GM12878 (cell line): ENCODE measurements at regions not wholly inside any gene's neighbourhood (a gene's known extent, or its start where the extent isn't known, plus 50 kb on each side); places are given as distances from the start of the nearest gene placed in this dataset.
"Not testable (repeated sequence)": the region's sequence is repeated elsewhere in the genome, so short reads cannot be mapped to it uniquely, and the experiment has no call there.

Source experiments
- ATAC-seq: fragments of 200-7000 bp; cut with Tn5 transposase; 3 replicates; pipeline ENCODE4 v1.9.1; 2020; ENCODE audit warnings: mild to moderate bottlenecking, moderate library complexity
- BruUV-seq: library from RNA; stranded (reverse); fragments of 400-500 nt; replicated peaks from 2 replicates; lab custom pipeline; 2021; lab: Mats Ljungman, UMichigan
- CTCF ChIA-PET: fragments of 300-600 bp; sonication (Branson Sonifier 250); formaldehyde crosslinking; extraction: SDS; loops from one replicate; lab custom pipeline; 2021; ENCODE audit warnings: inconsistent platforms; lab: Yijun Ruan, JAX
- POLR2A ChIA-PET: fragments of 350-600 bp; formaldehyde crosslinking; extraction: SDS; loops from one replicate; lab custom pipeline; 2021; ENCODE audit warnings: inconsistent platforms; lab: Charles Lee
- RAD21 ChIA-PET: fragments of 300-600 bp; sonication (Branson Sonifier 250); formaldehyde crosslinking; loops from one replicate; lab custom pipeline; 2023; ENCODE audit warnings: antibody characterized with exemption; ENCODE audit not compliant: unreplicated experiment; lab: Charles Lee
- SMC1A ChIA-PET: fragments of 300-600 bp; sonication (Branson Sonifier 250); formaldehyde crosslinking; loops from one replicate; lab custom pipeline; 2023; ENCODE audit not compliant: unreplicated experiment, uncharacterized antibody; lab: Charles Lee
- DNase-seq: peaks from one replicate; pipeline ENCODE4 v3.0.0-alpha.2; 2011; ENCODE audit warnings: low read depth, low spot score
- FAIRE-seq: peaks from 3 replicates; lab custom pipeline; 2011; peaks lifted over from hg19 to GRCh38; lab: Jason Lieb, UNC
- H2AFZ ChIP-seq: 2 replicates; pipeline ENCODE4 v1.6.0; 2011; ENCODE audit warnings: low read depth, low read length, control low read depth; ENCODE audit not compliant: control insufficient read depth
- H3K27ac ChIP-seq: 2 replicates; pipeline ENCODE4 v1.5.1; 2011; ENCODE audit warnings: control low read depth; ENCODE audit not compliant: control insufficient read depth, insufficient read depth
- H3K27me3 ChIP-seq, 2 experiments: replicated peaks in 1 of 2; 2 replicates each; pipeline versions ENCODE4 v1.6.0 to v1.6.1; 2011; ENCODE audit warnings: low read length in 1 of 2; ENCODE audit not compliant: control insufficient read depth in 2 of 2, insufficient read depth in 2 of 2
- H3K36me3 ChIP-seq, 2 experiments: 2 replicates each; pipeline ENCODE4 v1.5.1; 2011; ENCODE audit warnings: low read length in 1 of 2; ENCODE audit not compliant: control insufficient read depth in 2 of 2, insufficient read depth in 2 of 2
- H3K4me1 ChIP-seq: 2 replicates; pipeline ENCODE4 v1.6.1; 2011; ENCODE audit warnings: mild to moderate bottlenecking, low read length, moderate library complexity, mixed read lengths; ENCODE audit not compliant: control insufficient read depth, insufficient read depth
- H3K4me2 ChIP-seq: 2 replicates; pipeline ENCODE4 v1.6.0; 2011; ENCODE audit warnings: control low read depth; ENCODE audit not compliant: control insufficient read depth, insufficient read depth
- H3K4me3 ChIP-seq: fragments of 200-600 bp; sonication (generic); 2 replicates; pipeline ENCODE4 v1.5.1; 2016
- H3K79me2 ChIP-seq: 2 replicates; pipeline ENCODE4 v1.6.0; 2011; ENCODE audit warnings: low read length; ENCODE audit not compliant: control insufficient read depth, insufficient read depth
- H3K9ac ChIP-seq: 2 replicates; pipeline ENCODE4 v1.8.0; 2011; ENCODE audit warnings: low read length, control low read depth, mixed read lengths; ENCODE audit not compliant: control insufficient read depth, insufficient read depth
- H3K9me3 ChIP-seq: replicated peaks from 3 replicates; pipeline ENCODE4 v1.5.1; 2011; ENCODE audit warnings: mild to moderate bottlenecking, low read length; ENCODE audit not compliant: control insufficient read depth, insufficient read depth
- H4K20me1 ChIP-seq: 2 replicates; pipeline ENCODE4 v1.6.0; 2011; ENCODE audit not compliant: control insufficient read depth, insufficient read depth
- ATF7 ChIP-seq: fragments of 450-650 bp; IDR thresholded peaks from 2 replicates; pipeline ENCODE4 v1.6.1; 2016; ENCODE audit warnings: low read depth, mild to moderate bottlenecking
- CREB1 ChIP-seq: IDR thresholded peaks from 2 replicates; pipeline ENCODE4 v1.6.1; 2012; ENCODE audit warnings: low read depth, mild to moderate bottlenecking, inconsistent platforms
- DPF2 ChIP-seq: fragments of 450-650 bp; IDR thresholded peaks from 2 replicates; pipeline ENCODE4 v1.6.1; 2017; ENCODE audit warnings: mild to moderate bottlenecking
- GATAD2B ChIP-seq: fragments of 450-650 bp; conservative IDR thresholded peaks from 2 replicates; pipeline ENCODE4 v1.6.1; 2017; ENCODE audit warnings: low read depth, mild to moderate bottlenecking, moderate library complexity
- KDM1A ChIP-seq: fragments of 200-600 bp; sonication (generic); IDR thresholded peaks from 2 replicates; pipeline ENCODE4 v1.6.1; 2016; ENCODE audit warnings: borderline replicate concordance
- MLLT1 ChIP-seq: fragments of 450-650 bp; IDR thresholded peaks from 2 replicates; pipeline ENCODE4 v1.6.1; 2016; ENCODE audit warnings: mild to moderate bottlenecking
- NFYA ChIP-seq: IDR thresholded peaks from 2 replicates; pipeline ENCODE4 v1.6.1; 2011; ENCODE audit warnings: low read depth, mild to moderate bottlenecking, low read length, improper control_type of control experiment, borderline replicate concordance
- SMC3 ChIP-seq: IDR thresholded peaks from 2 replicates; pipeline ENCODE4 v1.6.1; 2011; ENCODE audit warnings: low read length, improper control_type of control experiment, borderline replicate concordance
- WGBS: methylation state at CpG from one replicate; pipeline ENCODE4 v1.1.6; 2016; ENCODE audit warnings: low lambda C conversion rate; ENCODE audit not compliant: insufficient replicate concordance, insufficient coverage; ENCODE audit errors: missing lambda C conversion rate; 5-methylcytosine and 5-hydroxymethylcytosine counted together
- in situ Hi-C: fragments of 300-500 bp; cut with MboI; formaldehyde crosslinking; loops from 9 replicates; pipeline ENCODE4 v1.14.3; 2018; ENCODE audit warnings: mixed read lengths
- intact Hi-C: fragments of 100-400 bp; cut with micrococcal nuclease; formaldehyde crosslinking; loops from one replicate; pipeline ENCODE4 v1.14.2; 2022; ENCODE audit not compliant: unreplicated experiment
- TF ChIP-seq, protein P1 (sequence below): IDR thresholded peaks from 2 replicates; pipeline ENCODE4 v1.6.1; 2011; ENCODE audit warnings: mild to moderate bottlenecking, low read depth, low read length, moderate library complexity; ENCODE audit not compliant: insufficient replicate concordance
- TF ChIP-seq, protein P2 (sequence below): fragments of 450-650 bp; IDR thresholded peaks from 2 replicates; pipeline ENCODE4 v1.6.1; 2017; ENCODE audit warnings: mild to moderate bottlenecking, moderate library complexity

GRCh38 chr11:50333861-50334260 lies 301.2 kb downstream of the OR4C45 start:
- Histone ChIP-seq H3K36me3 (no peaks in the 10 kb centered on the region), H3K4me1 (no peaks in the 10 kb centered on the region), H3K9ac (no peak overlapping the region), H3K27me3 (no peaks in the 10 kb centered on the region), H3K4me2 (no peak overlapping the region), H3K4me3 (no peak overlapping the region), H3K79me2 (no peaks in the 10 kb centered on the region), H3K27ac (no peak overlapping the region), H4K20me1 (no peaks in the 10 kb centered on the region), H3K9me3 (no peaks in the 10 kb centered on the region; the same call in 2 of the 3 replicates), H2AFZ (no peak overlapping the region)
- DNase-seq (no peak), ATAC-seq (no peak), FAIRE-seq (no peak)
- ChIA-PET RAD21 (no interaction called here), SMC1A (no interaction called here), CTCF (no interaction called here), POLR2A (no interaction called here)
- intact Hi-C loops (no loop called here), in situ Hi-C loops (no loop called here)
- TF ChIP-seq ATF7 (no peak), MLLT1 (no peak), CREB1 (no peak), KDM1A (no peak), DPF2 (no peak), GATAD2B (no peak), NFYA (no peak), SMC3 (no peak)
- TF ChIP-seq, protein P1, sequence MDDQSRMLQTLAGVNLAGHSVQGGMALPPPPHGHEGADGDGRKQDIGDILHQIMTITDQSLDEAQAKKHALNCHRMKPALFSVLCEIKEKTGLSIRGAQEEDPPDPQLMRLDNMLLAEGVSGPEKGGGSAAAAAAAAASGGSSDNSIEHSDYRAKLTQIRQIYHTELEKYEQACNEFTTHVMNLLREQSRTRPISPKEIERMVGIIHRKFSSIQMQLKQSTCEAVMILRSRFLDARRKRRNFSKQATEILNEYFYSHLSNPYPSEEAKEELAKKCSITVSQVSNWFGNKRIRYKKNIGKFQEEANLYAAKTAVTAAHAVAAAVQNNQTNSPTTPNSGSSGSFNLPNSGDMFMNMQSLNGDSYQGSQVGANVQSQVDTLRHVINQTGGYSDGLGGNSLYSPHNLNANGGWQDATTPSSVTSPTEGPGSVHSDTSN = no peak
- TF ChIP-seq, protein P2, sequence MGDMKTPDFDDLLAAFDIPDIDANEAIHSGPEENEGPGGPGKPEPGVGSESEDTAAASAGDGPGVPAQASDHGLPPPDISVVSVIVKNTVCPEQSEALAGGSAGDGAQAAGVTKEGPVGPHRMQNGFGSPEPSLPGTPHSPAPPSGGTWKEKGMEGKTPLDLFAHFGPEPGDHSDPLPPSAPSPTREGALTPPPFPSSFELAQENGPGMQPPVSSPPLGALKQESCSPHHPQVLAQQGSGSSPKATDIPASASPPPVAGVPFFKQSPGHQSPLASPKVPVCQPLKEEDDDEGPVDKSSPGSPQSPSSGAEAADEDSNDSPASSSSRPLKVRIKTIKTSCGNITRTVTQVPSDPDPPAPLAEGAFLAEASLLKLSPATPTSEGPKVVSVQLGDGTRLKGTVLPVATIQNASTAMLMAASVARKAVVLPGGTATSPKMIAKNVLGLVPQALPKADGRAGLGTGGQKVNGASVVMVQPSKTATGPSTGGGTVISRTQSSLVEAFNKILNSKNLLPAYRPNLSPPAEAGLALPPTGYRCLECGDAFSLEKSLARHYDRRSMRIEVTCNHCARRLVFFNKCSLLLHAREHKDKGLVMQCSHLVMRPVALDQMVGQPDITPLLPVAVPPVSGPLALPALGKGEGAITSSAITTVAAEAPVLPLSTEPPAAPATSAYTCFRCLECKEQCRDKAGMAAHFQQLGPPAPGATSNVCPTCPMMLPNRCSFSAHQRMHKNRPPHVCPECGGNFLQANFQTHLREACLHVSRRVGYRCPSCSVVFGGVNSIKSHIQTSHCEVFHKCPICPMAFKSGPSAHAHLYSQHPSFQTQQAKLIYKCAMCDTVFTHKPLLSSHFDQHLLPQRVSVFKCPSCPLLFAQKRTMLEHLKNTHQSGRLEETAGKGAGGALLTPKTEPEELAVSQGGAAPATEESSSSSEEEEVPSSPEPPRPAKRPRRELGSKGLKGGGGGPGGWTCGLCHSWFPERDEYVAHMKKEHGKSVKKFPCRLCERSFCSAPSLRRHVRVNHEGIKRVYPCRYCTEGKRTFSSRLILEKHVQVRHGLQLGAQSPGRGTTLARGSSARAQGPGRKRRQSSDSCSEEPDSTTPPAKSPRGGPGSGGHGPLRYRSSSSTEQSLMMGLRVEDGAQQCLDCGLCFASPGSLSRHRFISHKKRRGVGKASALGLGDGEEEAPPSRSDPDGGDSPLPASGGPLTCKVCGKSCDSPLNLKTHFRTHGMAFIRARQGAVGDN = no peak
- no TSS peak for BruUV-seq
- WGBS = 0% methylated on average over 4 of the region's 4 CpGs

DNA sequence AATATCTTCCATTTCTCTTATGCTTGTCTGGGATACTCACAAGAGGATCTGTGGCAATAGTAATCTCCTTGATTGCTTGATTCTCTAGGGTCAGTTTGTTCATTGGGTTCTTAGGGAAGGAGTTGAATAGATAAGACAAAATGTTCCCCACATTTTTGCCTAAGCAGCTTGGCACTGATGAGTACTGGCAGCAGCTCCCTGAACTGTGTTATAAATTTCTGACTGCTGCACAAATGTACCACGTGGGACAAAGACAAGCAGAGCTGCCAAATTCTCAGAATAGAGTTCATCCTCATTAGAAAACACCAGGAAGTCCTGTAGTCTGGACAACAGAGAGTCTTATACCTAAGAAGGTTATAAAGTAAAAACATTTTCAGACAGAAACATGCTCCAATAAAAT lies 304.8 kb downstream of the OR4C45 start:
- H3K9me3 ChIP-seq, RAD21 ChIA-PET, POLR2A ChIA-PET, SMC1A ChIA-PET, intact Hi-C loops, H3K79me2 ChIP-seq, H3K4me2 ChIP-seq, H4K20me1 ChIP-seq, H3K4me3 ChIP-seq, DNase-seq, H3K4me1 ChIP-seq, BruUV-seq, H2AFZ ChIP-seq, H3K9ac ChIP-seq, FAIRE-seq, CTCF ChIA-PET, H3K27ac ChIP-seq, ATAC-seq, H3K27me3 ChIP-seq, H3K36me3 ChIP-seq, in situ Hi-C loops: not testable (repeated sequence)
- 0% methylated on average over 1 of the region's 1 CpG for WGBS
